ENCODE measurements at regions not wholly inside any gene's neighbourhood (a gene's known extent, or its start where the extent isn't known, plus 50 kb on each side); places are given as distances from the start of the nearest gene placed in this dataset.

GRCh38 chr1:55947446-55947845 is 631.9 kb downstream of the PLPP3 start:
- no peak for DNase-seq (ENCODE audit: low read depth in 1 of 2, low spot score in 1 of 2)

GRCh38 chr1:55943721-55944435 is 635.5 kb downstream of the PLPP3 start:
- DNase-seq (ENCODE audit: low read depth in 1 of 2, low spot score in 1 of 2): no peak

DNA sequence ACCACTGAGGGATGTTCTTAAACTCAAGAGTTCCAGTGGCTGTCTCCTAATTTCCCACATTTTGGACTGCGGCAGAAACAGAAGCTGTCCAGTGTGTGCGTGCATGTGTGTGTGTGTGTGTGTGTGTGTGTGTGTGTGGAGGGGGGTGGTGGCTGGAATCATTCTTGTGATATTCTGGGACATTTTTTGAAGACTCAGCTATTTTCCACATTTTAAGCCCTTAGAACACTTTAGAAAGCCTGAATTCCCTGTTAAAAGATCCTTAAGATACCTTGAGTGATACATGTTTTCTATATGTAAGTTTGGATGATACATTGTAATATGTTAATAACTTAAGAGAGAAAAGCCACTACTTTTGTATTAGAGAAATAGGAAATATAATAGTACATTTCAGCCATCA is 636.4 kb downstream of the PLPP3 start:
- DNase-seq (ENCODE audit: low read depth in 1 of 2, low spot score in 1 of 2): no peak

DNA sequence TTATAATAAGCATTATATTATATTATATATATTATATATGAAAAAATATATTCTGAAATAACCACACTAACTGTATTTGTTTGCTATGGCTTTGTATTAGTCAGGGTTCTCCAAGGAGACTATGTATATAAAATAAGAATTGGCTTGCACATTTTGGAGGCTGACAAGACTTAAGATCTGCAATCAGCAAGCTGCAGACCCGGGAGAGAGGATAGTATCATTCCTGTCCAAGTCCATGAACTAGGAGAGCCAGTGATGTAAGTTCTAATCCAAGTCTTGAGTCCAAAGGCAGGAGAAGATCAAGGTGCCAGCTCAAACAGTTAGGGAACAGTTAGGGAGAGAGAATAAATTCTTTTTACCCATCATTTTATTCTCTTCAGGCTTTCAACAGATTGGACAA is 639.5 kb downstream of the PLPP3 start:
- DNase-seq (ENCODE audit: low read depth in 1 of 2, low spot score in 1 of 2): no peak

- DNase-seq (ENCODE audit: low read depth in 1 of 2, low spot score in 1 of 2): no peak
Observed at GRCh38 chr1:55938861-55939260, 640.5 kb downstream of the PLPP3 start.

DNA sequence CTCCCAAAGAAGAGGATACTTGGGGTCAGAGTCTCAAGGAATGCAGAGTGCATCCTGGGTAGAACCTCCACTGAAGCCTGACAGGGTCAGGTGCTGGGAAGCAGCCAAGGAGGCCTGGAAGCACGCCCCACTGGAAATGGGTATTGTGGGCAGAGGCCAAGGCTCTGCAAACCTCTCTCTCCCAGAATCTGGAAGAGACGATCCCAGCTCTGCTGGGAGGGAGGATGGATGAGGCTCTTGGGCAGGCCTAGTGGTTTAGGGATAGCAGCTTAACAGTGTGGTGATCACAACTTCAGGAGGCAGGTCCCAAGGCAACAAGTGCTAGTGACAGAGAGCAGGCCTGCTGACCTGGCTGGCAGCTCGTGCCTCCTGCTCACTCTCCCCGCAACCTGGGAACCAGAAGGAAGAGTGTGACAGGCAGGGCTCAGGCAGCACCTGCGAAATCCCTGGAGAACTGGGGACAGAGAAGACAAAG is 641.0 kb downstream of the PLPP3 start:
- DNase-seq (ENCODE audit: low read depth in 1 of 2, low spot score in 1 of 2): no peak

DNA sequence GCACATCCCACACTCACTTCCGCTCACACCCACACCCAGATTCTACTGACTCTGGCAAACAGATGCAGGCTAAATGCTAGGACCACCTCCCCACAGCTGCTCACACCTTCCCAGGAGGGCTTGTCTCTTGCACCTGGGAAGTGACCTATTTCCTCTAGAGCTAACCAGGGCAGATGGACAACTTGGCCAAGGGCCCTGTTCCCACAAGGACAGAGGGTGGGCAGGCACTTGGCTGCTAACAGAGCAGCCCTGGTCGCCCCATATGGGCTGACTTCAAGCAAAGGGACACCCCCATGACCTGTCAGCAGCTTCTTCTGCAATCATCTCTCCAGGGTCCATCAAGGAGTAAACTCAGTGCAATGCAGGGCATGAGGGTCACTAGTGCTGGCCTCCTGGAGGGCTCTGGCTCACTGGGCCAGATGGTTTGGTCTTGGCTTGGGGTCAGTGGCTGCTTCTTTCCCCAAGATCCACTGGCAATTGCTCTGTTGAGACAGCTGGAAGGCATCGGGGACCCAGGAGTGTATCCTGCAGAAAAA is 641.5 kb downstream of the PLPP3 start:
- no peak for DNase-seq (ENCODE audit: low read depth in 1 of 2, low spot score in 1 of 2)

GRCh38 chr1:55935236-55935635 is 644.1 kb downstream of the PLPP3 start:
- no peak for DNase-seq (ENCODE audit: low read depth in 1 of 2, low spot score in 1 of 2)

- DNase-seq (ENCODE audit: low read depth in 1 of 2, low spot score in 1 of 2): no peak
Observed at GRCh38 chr1:55932402-55932801, 647.0 kb downstream of the PLPP3 start.

- DNase-seq (ENCODE audit: low read depth in 1 of 2, low spot score in 1 of 2): no peak
Observed at GRCh38 chr1:55931081-55931940, 648.1 kb downstream of the PLPP3 start.

- no peak for DNase-seq (ENCODE audit: low read depth in 1 of 2, low spot score in 1 of 2)
Observed at GRCh38 chr1:55929652-55930051, 649.7 kb downstream of the PLPP3 start.

DNA sequence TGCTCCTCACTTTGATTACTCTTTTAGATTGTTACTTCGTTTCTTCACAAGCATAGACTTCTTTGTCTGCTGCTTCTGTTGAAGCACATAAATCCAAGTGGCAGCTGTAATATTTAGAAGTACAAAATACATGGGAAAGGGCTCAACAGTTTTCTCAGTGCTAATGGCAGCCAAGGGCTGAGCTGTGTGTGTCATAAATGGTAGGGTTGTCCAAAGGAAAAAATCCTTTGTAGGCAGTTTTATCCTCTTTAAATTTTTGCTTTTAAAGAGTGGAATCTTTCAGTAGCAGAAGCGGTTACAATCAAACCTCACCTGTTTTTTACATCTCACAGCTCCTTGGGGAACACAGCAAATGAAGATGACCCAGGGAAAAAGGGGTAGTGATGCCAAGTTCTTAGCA is 650.8 kb downstream of the PLPP3 start:
- DNase-seq (ENCODE audit: low read depth in 1 of 2, low spot score in 1 of 2): no peak

DNA sequence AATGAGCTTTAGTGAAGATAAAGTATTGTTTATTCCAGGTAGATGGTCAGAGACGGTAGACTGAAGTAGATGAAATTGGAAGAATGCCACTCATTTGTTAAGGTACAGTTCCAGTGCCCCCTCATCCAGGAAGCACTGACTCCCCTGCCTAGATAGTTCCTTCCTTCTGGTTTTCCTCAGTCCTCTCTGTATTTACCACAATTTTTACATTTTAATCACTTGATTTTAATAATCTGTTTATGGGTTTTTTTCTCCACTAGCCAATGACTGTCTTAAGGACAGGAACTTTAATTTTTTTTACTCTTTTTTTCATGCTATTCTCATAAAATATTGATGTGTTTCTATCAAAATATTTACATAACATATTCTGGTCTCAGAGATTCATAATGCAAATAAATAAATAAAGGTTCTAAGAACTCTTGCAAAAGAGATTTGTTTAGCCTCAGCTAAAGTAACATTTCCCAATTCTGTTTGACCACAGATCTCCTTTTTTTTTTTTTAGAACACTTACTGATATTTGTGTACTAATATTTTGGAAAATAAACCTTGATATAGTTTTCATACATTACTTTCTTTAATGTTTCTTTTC is 651.6 kb downstream of the PLPP3 start:
- DNase-seq (ENCODE audit: low read depth in 1 of 2, low spot score in 1 of 2): no peak

DNA sequence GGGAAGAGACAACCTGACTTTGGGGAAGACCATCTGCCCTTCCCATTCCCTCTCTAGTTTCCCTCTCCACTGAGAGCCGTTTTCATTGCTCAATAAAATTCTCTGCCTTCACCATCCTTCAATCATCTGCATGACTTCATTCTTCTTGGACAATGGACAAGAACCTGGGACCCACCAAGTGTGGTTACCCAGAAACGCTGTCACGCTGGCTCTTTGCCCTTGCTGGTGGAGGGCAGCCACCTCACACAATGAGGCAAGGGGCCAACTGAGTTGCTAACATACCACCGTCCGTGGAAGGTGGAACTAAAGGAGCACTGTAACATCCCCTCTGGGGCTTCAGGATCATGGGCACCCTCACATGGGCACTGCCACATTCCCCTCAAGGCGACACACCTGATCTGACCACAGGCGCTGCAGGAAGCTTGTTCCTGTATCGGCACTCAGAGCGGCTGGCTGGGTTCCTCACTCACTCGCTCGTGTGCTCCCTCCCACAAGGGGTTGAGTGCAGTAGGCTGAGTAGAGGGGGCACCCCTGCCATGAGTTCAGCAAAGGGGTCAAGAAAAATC is 652.4 kb downstream of the PLPP3 start:
- no peak for DNase-seq (ENCODE audit: low read depth in 1 of 2, low spot score in 1 of 2)

DNA sequence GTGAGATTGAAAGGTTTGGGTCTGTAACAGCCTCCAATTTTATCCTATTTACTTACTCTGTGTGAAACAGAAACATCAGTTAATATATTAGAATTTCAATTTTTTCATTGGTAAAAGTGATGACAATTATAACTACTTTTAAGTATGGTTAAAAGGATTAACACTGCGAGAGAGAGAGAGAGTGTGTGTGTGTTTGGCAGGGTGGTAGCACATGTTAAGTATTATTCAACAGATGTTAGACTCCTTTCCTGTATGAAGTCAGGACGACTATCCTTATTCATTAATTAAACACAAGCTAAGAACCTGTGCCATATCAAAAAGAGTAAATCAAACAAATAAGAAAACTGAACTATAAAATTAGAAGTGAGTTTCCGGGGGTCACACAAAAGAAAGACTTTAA is 662.5 kb downstream of the PLPP3 start:
- DNase-seq (ENCODE audit: low read depth in 1 of 2, low spot score in 1 of 2): no peak

GRCh38 chr1:55916481-55916880 is 662.9 kb downstream of the PLPP3 start:
- DNase-seq (ENCODE audit: low read depth in 1 of 2, low spot score in 1 of 2): no peak

DNA sequence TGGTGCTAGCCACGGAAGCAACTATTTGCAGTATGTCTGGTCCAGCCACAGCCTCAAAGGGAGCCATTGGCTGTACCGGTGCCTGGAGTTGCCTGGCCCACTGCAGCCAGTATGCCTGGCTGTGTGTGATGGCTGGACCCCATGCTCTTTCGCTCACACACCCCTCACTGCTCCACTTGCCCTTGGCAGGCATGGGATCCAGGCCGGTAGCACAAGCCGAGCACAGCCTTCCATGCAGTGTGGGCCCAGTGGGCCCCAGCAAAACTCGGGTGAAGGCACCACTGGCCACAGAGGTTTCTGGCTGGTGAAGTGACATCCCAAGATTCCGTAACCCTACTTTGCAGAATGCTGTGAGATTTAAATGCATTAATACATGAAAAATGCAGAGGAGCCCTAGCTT is 665.8 kb downstream of the PLPP3 start:
- no peak for DNase-seq (ENCODE audit: low read depth in 1 of 2, low spot score in 1 of 2)

- no peak for DNase-seq (ENCODE audit: low read depth in 1 of 2, low spot score in 1 of 2)
Observed at GRCh38 chr1:55912438-55912837, 666.9 kb downstream of the PLPP3 start.

DNA sequence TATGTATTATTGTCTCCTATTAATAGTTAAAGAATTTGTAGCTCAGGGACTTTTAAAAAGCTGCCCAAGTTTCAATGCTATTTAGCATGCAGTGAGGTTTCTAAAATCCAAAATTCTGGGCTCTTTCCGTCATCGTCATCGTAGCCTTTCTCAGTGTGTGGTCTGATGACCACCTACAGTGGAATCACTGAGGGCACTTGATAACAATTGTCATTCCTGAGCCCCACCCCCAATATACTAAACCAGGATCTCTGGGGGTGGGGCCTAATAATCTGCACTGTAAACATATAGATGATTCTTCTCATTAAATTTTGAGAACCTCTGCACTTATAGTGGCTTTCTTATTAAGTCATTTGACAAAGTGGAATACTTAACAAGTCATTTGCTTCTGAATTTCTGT is 674.8 kb downstream of the PLPP3 start:
- no peak for DNase-seq (ENCODE audit: low read depth in 1 of 2, low spot score in 1 of 2)

- no peak for DNase-seq (ENCODE audit: low read depth in 1 of 2, low spot score in 1 of 2)
Observed at GRCh38 chr1:55898181-55898580, 681.2 kb downstream of the PLPP3 start.

DNA sequence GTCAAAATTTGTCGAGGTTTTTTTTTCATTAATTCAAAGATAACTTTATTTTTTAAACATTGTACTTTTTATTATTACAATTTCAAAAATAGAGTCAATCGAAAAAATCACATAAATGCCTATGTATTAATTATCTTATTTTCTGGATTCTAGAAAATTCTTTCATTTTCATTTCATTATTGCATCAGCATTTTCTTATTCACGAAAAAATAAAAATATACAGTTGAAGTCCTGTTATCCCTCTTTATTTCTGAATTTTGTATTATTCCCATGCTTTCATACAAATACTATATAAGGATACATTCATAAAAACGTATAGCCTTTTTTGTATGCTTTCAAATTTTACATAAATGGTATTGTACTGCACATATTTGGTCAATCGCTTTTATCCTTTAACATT is 681.0 kb upstream of the USP24 start:
- DNase-seq (ENCODE audit: low read depth in 1 of 2, low spot score in 1 of 2): no peak

- DNase-seq (ENCODE audit: low read depth in 1 of 2, low spot score in 1 of 2): no peak
Observed at GRCh38 chr1:55894521-55894920, 679.4 kb upstream of the USP24 start.
